Mammary epithelial cell (primary cell): ENCODE measurements at regions not wholly inside any gene's neighbourhood (a gene's known extent, or its start where the extent isn't known, plus 50 kb on each side); places are given as distances from the start of the nearest gene placed in this dataset.

Source experiments
- EZH2 ChIP-seq: IDR thresholded peaks from 2 replicates; pipeline ENCODE4 v1.6.1; 2012; ENCODE audit warnings: low read length, inconsistent platforms, borderline replicate concordance
- TF ChIP-seq, protein P1 (sequence below), 2 donors: IDR thresholded peaks in 1 of 2; conservative IDR thresholded peaks in 1 of 2; 2 replicates each; pipeline ENCODE4 v1.5.1; 2011 to 2012; ENCODE audit warnings: inconsistent platforms in 2 of 2, low read length in 2 of 2, mild to moderate bottlenecking in 2 of 2, control low read depth in 1 of 2, low read depth in 1 of 2; ENCODE audit not compliant: insufficient read depth in 1 of 2; ENCODE audit errors: extremely low read depth in 1 of 2

DNA sequence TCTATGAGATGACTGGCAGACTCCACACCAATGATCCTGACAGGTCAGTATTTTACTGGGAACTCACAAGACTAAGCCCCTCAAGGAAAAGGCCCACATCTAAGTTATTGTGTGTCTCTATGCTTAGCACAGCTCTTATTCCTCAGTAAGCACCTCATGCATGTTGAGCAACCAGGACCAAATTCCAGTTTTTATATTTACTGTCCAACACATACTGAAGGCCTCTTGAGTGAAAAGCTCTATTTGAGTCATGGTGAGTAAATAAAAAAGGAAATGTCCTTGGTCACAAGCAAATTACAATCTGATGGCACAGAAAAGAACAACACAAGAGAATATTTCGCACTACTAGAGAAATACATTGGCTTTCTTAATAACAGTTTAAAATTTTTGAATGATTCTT is 87.9 kb upstream of the ETAA1 start:
- TF ChIP-seq, protein P1, sequence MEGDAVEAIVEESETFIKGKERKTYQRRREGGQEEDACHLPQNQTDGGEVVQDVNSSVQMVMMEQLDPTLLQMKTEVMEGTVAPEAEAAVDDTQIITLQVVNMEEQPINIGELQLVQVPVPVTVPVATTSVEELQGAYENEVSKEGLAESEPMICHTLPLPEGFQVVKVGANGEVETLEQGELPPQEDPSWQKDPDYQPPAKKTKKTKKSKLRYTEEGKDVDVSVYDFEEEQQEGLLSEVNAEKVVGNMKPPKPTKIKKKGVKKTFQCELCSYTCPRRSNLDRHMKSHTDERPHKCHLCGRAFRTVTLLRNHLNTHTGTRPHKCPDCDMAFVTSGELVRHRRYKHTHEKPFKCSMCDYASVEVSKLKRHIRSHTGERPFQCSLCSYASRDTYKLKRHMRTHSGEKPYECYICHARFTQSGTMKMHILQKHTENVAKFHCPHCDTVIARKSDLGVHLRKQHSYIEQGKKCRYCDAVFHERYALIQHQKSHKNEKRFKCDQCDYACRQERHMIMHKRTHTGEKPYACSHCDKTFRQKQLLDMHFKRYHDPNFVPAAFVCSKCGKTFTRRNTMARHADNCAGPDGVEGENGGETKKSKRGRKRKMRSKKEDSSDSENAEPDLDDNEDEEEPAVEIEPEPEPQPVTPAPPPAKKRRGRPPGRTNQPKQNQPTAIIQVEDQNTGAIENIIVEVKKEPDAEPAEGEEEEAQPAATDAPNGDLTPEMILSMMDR (conservative IDR thresholded peaks at IDR 0.05 in 1 of 2, IDR thresholded peaks at IDR 0.05 in 1 of 2; ENCODE audit: extremely low read depth in 1 of 2, insufficient read depth in 1 of 2, low read depth in 1 of 2, low read length in 2 of 2) = no peak
- TF ChIP-seq EZH2 = no peak
